C4-2B (cell line): ENCODE measurements at regions not wholly inside any gene's neighbourhood (a gene's known extent, or its start where the extent isn't known, plus 50 kb on each side); places are given as distances from the start of the nearest gene placed in this dataset.

Experiments
- H3K27ac ChIP-seq: fragments of 450-650 bp; 2 replicates; pipeline ENCODE4 v1.5.1; 2017
- ZFX ChIP-seq: fragments of 450-650 bp; IDR thresholded peaks from 2 replicates; pipeline ENCODE4 v1.6.1; 2017
- TF ChIP-seq, protein P1 (sequence below): fragments of 450-650 bp; conservative IDR thresholded peaks from 2 replicates; pipeline ENCODE4 v1.5.1; 2017; ENCODE audit warnings: mild to moderate bottlenecking

DNA sequence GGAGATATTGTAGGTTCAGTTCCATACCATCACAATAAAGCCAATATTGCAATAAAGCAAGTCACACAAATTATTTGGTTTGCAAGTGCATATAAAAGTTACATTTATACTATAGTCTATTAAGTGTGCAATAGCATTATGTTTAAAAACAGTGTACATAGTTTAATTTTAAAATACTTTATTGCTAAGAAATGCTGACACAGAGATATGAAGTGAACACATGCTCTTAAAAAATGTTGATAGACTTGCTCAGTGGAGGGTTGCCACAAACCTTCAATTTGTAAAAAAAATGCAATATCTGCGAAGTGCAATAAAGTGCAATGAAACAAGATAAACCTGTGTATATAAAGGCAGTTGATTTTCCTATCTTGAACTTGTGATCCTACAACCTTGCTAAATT is 161.5 kb downstream of the PRDM13 start:
- TF ChIP-seq, protein P1, sequence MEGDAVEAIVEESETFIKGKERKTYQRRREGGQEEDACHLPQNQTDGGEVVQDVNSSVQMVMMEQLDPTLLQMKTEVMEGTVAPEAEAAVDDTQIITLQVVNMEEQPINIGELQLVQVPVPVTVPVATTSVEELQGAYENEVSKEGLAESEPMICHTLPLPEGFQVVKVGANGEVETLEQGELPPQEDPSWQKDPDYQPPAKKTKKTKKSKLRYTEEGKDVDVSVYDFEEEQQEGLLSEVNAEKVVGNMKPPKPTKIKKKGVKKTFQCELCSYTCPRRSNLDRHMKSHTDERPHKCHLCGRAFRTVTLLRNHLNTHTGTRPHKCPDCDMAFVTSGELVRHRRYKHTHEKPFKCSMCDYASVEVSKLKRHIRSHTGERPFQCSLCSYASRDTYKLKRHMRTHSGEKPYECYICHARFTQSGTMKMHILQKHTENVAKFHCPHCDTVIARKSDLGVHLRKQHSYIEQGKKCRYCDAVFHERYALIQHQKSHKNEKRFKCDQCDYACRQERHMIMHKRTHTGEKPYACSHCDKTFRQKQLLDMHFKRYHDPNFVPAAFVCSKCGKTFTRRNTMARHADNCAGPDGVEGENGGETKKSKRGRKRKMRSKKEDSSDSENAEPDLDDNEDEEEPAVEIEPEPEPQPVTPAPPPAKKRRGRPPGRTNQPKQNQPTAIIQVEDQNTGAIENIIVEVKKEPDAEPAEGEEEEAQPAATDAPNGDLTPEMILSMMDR = no peak
- TF ChIP-seq ZFX = no peak
- no peak overlapping the region for H3K27ac ChIP-seq

DNA sequence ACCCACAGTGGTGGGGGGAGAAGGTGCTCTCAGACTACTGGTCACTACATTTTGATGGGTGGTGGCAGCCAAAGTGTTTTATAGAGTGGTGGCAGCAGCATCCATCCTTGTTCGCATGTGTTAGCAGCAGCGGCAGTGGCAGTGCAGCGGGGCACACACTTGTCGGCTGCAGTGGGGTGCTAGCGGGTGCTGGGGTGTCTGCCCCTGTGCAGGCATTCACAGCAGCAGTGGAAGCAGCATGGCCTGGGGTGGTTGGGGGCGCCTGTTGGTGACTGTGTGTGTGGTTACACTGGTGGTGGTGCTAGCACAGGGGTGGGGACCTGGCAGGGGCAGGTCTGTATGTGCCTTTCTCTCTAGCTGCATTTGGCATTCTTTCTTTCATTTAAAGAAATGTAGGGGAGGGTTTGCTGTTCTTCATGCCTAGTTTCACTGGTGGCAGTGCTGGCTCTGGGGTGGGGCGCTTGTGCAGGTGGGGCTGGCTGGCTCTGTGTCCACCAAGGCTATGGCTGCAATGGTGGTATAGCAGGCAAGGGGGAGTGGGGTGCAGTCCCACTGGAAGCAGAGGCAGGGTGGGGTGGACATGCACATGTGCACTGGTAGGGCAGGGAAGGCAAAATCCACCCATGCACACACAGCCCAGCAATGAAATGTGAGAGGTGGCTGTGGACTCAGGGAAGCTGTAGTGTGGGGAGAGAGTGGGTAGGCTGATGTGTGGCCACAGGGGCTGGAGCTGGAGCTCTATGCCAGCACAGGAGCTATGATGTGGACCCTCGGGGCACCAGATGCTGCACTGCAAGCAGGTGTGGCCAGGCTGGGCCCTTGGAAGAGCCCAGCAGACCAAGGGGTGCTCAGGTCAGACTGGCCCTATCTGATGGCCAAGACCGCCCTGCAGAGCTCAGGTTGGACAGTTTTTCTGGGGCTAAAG is 173.3 kb downstream of the PRDM13 start:
- no peak for TF ChIP-seq ZFX
- TF ChIP-seq, protein P1 = no peak

DNA sequence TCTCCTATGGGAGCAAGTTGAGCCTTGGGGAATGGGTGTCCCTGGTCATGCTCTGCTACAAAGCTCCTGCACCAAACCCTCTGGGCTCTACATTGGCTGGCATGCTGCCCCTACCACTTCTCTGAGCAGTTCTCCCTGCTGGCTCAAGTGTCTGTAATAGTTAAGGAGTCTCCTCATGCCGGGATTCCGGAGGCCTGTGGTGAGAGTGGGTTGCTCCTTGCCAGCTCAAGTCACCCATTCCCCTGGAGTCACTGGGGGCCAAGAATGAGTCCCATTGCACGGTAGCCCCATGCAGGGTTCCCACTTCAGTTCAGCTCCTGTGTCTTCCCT is 173.9 kb downstream of the PRDM13 start:
- TF ChIP-seq ZFX = no peak
- TF ChIP-seq, protein P1 = no peak
- no peak overlapping the region for H3K27ac ChIP-seq

More for the DNA sequence above, 173.3 kb downstream of the PRDM13 start:
- no peak overlapping the region for H3K27ac ChIP-seq

GRCh38 chr6:99789767-99790166 is 183.1 kb downstream of the PRDM13 start:
- TF ChIP-seq, protein P1 = no peak
- TF ChIP-seq ZFX = no peak
- no peak overlapping the region for H3K27ac ChIP-seq

DNA sequence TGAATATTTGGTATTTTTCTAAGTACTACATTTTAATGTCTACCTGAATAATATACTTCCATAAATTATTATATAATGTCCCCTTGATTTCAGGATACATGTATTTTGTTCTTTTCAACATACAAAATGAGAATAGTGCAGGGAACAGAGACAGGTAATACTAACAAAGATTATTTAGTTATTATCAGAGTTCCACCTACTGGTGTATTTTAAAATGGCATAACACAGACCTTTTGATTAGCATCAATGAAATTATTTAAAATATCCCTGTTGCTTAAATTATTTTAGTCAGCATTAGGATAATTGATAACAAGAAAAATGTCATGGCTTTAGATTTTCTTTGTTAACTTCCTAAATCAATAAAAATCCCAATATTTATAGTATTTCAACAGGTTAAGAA is 184.0 kb downstream of the PRDM13 start:
- no peak for TF ChIP-seq ZFX
- TF ChIP-seq, protein P1 = peak; percentile 44
- H3K27ac ChIP-seq = no peak overlapping the region

- H3K27ac ChIP-seq = no peak overlapping the region
- TF ChIP-seq, protein P1 = no peak
Observed at GRCh38 chr6:99801805-99802204, 192.2 kb downstream of the MCHR2 start.

- H3K27ac ChIP-seq = no peak overlapping the region
- no peak for TF ChIP-seq ZFX
- TF ChIP-seq, protein P1 = no peak; the same call in 1 of the 2 replicates
Observed at GRCh38 chr6:99802396-99803031, 191.5 kb downstream of the MCHR2 start.
